ENCODE measurements at regions not wholly inside any gene's neighbourhood (a gene's known extent, or its start where the extent isn't known, plus 50 kb on each side); places are given as distances from the start of the nearest gene placed in this dataset.

- intact Hi-C loops (cut with micrococcal nuclease), result no loop called here
- peaks cover 6% of the 10 kb centered on the region for H3K9me3 Mint-ChIP-seq (ENCODE audit: unreplicated experiment)
- peaks cover 9% of the 10 kb centered on the region for H3K4me1 Mint-ChIP-seq (ENCODE audit: insufficient read depth, unreplicated experiment)
- no peak for DNase-seq (ENCODE audit: unreplicated experiment)
- H3K36me3 Mint-ChIP-seq (ENCODE audit: insufficient read depth, unreplicated experiment), result no peaks in the 10 kb centered on the region
- ChIA-PET POLR2A (no interaction called here), CTCF (interaction anchor here (0.6 to 0.9 kb wide), 4 partner anchors 11 to 688 kb away, joined by 3 to 4 read pairs (median 3); no protein-coding TSS in a partner anchor)
- H3K4me3 Mint-ChIP-seq (ENCODE audit: unreplicated experiment), result no peak overlapping the region
- BruUV-seq (replicated peaks), result no TSS peak
- no peak for TF ChIP-seq CTCF (IDR thresholded peaks at IDR 0.05; ENCODE audit: unreplicated experiment)
- H3K27ac Mint-ChIP-seq (ENCODE audit: low read depth, unreplicated experiment), result no peak overlapping the region
- H3K27me3 Mint-ChIP-seq (ENCODE audit: insufficient read depth, unreplicated experiment), result no peaks in the 10 kb centered on the region
These were observed 107.5 kb downstream of the DCLK3 start for GRCh38 chr3:36656873-36657272.

GRCh38 chr3:36653095-36653494, 111.3 kb downstream of the DCLK3 start:
- CTCF ChIA-PET, result no interaction called here
- H3K27me3 Mint-ChIP-seq (ENCODE audit: insufficient read depth, unreplicated experiment), result no peaks in the 10 kb centered on the region
- peaks cover 24% of the 10 kb centered on the region for H3K4me1 Mint-ChIP-seq (ENCODE audit: insufficient read depth, unreplicated experiment)
- H3K9me3 Mint-ChIP-seq (ENCODE audit: unreplicated experiment), result peaks cover 6% of the 10 kb centered on the region
- no TSS peak for BruUV-seq (replicated peaks)
- H3K27ac Mint-ChIP-seq (ENCODE audit: low read depth, unreplicated experiment), result no peak overlapping the region
- TF ChIP-seq CTCF (IDR thresholded peaks at IDR 0.05; ENCODE audit: unreplicated experiment), result no peak
- H3K4me3 Mint-ChIP-seq (ENCODE audit: unreplicated experiment), result no peak overlapping the region
- no peaks in the 10 kb centered on the region for H3K36me3 Mint-ChIP-seq (ENCODE audit: insufficient read depth, unreplicated experiment)
- intact Hi-C loops (cut with micrococcal nuclease), result no loop called here
- POLR2A ChIA-PET, result no interaction called here
- peak; percentile 52 for DNase-seq (ENCODE audit: unreplicated experiment)

DNA sequence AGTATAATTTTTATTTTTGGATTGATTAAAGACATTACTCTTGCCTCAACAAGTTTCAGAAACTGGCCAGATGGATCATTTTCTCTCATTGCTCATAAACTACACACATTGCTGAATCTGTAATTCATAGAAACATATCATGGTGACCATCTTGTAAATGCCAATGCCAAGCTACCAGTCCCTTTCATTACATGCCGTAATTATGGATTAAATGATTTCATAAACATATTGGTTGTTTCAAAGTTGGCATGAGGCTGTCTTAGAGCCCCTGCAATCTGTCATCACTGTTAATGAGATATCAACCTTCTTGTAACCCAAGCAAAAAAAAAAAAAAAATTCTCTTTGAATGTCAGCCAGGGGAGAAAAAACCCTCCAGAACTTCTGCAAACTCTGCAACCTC, 112.2 kb downstream of the DCLK3 start:
- DNase-seq (ENCODE audit: unreplicated experiment), result no peak
- H3K4me1 Mint-ChIP-seq (ENCODE audit: insufficient read depth, unreplicated experiment), result peaks cover 31% of the 10 kb centered on the region
- CTCF ChIA-PET, result no interaction called here
- BruUV-seq (replicated peaks), result no TSS peak
- POLR2A ChIA-PET, result no interaction called here
- H3K27me3 Mint-ChIP-seq (ENCODE audit: insufficient read depth, unreplicated experiment), result no peaks in the 10 kb centered on the region
- H3K4me3 Mint-ChIP-seq (ENCODE audit: unreplicated experiment), result no peak overlapping the region
- no peak overlapping the region for H3K27ac Mint-ChIP-seq (ENCODE audit: low read depth, unreplicated experiment)
- no peaks in the 10 kb centered on the region for H3K36me3 Mint-ChIP-seq (ENCODE audit: insufficient read depth, unreplicated experiment)
- H3K9me3 Mint-ChIP-seq (ENCODE audit: unreplicated experiment), result peaks cover 6% of the 10 kb centered on the region
- no peak for TF ChIP-seq CTCF (IDR thresholded peaks at IDR 0.05; ENCODE audit: unreplicated experiment)
- intact Hi-C loops (cut with micrococcal nuclease), result no loop called here

DNA sequence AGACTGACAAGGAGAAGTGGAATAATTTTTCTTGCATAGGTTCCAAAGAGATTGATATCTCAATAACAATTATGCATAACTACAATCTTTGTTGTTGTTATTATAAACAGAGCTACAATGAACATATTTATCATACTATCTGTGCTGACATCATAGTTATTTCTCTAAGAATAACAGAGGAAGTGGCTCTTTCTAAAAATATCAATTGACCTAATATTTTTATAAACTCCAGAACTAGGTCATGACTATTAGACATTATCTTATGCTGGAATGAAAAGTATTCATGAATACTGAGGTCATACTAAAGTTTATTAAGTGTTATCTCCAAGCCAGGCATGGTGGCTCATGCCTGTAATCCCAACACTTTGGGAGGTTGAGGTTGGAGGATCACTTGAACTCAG, 114.1 kb downstream of the DCLK3 start:
- no peak overlapping the region for H3K4me3 Mint-ChIP-seq (ENCODE audit: unreplicated experiment)
- H3K36me3 Mint-ChIP-seq (ENCODE audit: insufficient read depth, unreplicated experiment), result no peaks in the 10 kb centered on the region
- DNase-seq (ENCODE audit: unreplicated experiment), result no peak
- H3K4me1 Mint-ChIP-seq (ENCODE audit: insufficient read depth, unreplicated experiment), result peaks cover 32% of the 10 kb centered on the region
- POLR2A ChIA-PET, result no interaction called here
- H3K27me3 Mint-ChIP-seq (ENCODE audit: insufficient read depth, unreplicated experiment), result no peaks in the 10 kb centered on the region
- TF ChIP-seq CTCF (IDR thresholded peaks at IDR 0.05; ENCODE audit: unreplicated experiment), result no peak
- intact Hi-C loops (cut with micrococcal nuclease), result no loop called here
- H3K27ac Mint-ChIP-seq (ENCODE audit: low read depth, unreplicated experiment), result no peak overlapping the region
- CTCF ChIA-PET, result interaction anchor here (0.9 kb wide), 1 partner anchor 25 kb away, joined by 3 read pairs; no protein-coding TSS in a partner anchor
- BruUV-seq (replicated peaks), result no TSS peak
- no peaks in the 10 kb centered on the region for H3K9me3 Mint-ChIP-seq (ENCODE audit: unreplicated experiment)

All from MCF 10A (cell line).